Stimulated activated CD8-positive, alpha-beta memory T cell treated with anti-CD3 and anti-CD28 coated beads, Interleukin-7, amount 100 ng/mL, for 4 hours (primary cell): ENCODE measurements at regions not wholly inside any gene's neighbourhood (a gene's known extent, or its start where the extent isn't known, plus 50 kb on each side); places are given as distances from the start of the nearest gene placed in this dataset.

Source experiments
- DNase-seq, 2 donors: peaks; one replicate each; pipeline ENCODE4 v3.0.0-alpha.2; 2020; ENCODE audit warnings: low read depth in 2 of 2

DNA sequence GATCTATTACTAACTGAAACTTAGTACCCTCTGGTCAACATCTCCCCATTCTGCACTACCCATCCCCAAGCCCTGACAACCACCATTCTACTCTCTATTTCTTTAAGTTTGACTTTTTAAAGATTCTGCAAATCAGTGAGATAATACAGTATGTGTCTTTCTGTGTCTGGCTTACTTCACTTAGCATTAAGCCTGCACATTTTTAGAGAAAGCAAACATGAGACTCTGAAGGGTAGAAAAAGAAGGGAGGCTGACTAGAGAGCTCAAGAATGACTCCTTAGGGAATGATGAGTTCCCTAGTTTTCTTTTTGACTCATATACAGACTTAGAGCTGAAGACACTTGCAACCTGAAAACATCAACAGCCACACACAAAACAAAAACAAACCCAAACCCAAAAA is 311.3 kb downstream of the SQOR start:
- no peak for DNase-seq

DNA sequence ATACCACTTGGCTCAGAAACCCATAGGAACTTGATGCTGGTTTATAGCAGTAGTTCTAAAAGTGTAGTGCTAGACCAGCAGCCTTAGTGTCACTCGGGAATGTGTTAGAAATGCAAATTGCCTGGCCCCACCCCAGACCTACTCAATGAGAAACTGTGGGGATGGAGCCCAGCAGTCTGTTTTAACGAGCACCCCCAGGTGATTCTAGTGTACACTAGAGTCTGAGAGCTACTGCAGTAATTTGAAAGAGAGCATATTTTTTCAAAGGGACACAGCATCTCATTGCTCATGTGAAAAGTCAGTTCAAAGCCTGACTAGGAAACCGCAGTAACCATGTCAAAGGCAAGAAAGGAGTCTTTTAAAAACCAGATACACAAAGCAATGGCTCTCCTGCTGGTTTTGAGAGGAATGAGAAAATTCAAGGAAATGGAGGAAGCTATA is 313.4 kb downstream of the SQOR start:
- DNase-seq: no peak

DNA sequence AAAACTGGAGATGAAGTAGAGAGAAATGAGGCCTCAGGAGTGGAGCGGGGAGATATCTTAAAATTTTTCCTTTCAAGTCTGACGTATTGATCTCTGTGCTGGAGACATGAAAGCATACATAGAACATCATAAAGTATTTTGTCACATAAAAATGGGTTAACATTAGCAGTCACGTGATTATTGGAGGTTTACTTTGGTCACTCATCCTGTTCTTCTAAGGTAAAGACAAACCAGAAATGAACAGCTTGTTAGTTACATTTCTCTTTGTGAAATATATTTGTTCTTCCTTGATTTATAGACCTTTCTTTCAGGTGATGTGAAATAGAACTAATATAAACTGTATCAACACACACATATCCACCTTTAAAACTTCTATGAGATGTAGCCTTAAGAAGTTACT is 324.1 kb downstream of the SQOR start:
- DNase-seq: no peak

DNA sequence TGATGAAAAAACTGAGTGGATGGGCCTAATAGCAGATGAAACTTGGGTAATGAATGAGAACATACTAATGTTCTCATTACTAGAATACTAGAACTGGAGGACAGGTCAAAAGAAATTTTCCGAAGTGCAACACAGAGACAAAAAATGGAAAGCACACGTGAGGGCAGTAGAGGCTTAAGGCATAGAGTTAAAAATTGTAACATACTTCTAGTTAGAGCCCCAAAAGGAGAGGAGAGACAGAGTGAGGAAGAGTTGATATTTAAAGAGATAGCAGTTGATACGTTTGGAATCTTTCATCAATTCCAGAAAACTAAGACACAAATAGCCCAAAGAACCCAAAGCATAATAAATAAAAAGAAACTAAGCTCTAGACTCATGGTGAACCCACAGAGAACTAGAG is 327.9 kb downstream of the SQOR start:
- no peak for DNase-seq

DNA sequence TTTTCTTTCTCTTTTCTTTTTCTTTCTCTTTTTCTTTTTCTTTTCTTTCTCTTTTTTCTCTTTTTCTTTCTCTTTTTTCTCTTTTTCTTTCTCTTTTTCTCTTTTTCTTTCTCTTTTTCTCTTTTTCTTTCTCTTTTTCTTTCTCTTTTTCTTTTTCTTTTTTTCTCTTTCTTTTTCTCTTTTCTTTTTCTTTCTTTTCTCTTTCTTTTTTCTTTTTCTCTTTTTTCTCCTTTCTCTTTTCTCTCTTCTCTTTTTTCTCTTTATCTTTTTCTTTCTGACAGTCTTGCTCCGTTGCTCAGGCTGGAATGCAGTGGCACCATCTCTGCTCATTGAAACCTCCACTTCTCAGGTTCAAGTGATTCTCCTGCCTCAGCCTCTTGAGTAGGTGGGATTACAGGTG is 335.7 kb downstream of the SQOR start:
- DNase-seq: no peak

DNA sequence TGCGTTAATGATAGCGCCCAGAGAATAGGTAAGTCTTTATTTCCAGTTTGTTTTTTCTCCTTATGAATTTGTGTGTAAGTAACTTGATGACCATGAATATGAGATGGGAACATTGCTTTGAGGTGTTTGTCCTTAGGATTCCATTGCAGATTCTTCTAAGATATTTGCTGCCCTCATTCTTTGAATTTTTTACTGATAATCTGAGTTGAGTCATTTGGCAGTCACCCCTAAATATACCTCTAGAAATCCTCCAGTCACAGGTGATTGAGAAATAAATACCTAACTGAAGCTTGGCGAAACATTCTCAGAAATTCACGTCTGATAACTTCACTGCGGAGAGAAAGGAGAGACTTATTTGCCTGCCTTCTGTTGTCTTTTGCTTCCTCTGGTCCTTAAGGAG is 345.5 kb downstream of the SQOR start:
- DNase-seq: no peak

DNA sequence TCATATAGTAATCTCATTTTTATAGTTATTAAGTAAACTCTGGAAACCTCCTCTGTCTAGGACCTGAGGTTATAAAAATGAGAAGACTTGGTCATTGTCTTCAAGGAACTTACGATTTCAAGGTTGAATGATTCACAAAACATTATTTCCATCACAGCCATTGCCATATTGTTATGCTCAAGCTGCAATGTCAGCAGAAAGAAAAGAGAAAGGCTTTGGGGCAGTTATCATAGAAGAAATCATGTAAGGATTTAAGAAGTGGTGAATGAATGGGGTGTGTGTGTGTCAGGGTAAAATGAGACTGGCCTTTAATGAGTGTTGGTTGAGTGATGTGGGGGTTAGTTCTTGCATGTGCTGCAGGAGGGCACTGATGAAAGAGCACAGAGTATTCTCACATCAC is 346.8 kb downstream of the SQOR start:
- no peak for DNase-seq

DNA sequence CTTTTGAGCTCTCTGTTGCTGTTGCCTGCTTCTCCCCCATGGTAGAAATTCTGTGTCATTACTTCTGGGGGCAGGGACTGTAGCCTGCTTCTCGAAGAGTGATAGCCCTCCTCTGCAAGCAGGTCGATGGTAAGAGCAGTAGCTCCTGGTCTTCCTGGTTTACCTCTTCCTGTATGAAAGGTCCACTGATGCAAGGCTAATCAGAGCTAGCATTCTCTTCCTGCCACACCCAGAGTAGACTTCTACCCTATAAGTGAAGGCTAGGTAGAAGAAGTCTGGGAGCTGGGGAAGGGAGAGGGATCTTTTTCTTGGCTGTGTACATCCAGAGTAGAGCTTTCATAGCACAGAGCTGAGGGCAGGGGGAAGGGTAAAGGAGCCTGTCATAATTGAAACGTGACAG is 357.0 kb downstream of the SQOR start:
- no peak for DNase-seq

DNA sequence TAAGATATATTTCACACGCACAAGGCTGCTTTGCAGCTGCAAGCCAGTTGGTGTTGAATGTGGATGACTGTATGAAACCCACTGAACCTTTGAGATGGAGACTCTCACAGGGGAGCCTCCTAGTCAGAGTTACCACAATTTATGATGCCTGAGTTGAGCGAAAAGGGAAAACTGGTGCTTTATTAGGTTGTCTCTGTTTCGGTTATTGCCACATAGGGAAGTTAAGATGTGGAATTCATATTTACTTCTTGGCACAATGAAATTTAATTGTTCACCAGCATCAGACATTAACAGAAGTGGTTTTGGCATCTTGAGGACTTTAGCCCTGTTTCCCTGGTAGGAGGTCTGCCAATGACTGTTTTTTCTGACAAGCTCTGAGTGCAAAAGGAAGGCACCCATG is 358.2 kb downstream of the SQOR start:
- no peak for DNase-seq

- DNase-seq: no peak
Measured at GRCh38 chr15:45993508-45993907, 358.7 kb downstream of the SQOR start.

- no peak for DNase-seq
Measured at GRCh38 chr15:45995800-45996199, 361.0 kb downstream of the SQOR start.

- no peak for DNase-seq
Measured at GRCh38 chr15:46014532-46014931, 379.7 kb downstream of the SQOR start.

DNA sequence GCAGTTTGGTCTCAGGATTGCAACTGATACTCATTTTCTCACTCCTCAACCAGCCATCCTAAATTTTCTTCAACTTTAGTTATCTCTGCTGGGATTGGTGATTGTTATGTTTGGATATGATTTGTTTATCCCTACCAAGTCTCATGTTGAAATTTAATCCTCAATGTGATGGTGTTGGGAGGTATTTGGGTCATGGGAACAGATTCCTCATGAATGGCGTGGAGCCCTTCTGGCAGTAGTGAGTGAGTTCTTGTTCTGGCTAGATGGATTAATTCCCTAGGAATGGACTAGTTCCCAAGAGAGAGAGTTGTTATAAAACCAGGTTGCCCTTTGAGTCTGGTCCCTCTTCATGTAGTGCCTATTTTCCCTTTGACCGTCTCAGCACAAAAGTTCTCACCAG is 399.9 kb downstream of the SQOR start:
- no peak for DNase-seq

DNA sequence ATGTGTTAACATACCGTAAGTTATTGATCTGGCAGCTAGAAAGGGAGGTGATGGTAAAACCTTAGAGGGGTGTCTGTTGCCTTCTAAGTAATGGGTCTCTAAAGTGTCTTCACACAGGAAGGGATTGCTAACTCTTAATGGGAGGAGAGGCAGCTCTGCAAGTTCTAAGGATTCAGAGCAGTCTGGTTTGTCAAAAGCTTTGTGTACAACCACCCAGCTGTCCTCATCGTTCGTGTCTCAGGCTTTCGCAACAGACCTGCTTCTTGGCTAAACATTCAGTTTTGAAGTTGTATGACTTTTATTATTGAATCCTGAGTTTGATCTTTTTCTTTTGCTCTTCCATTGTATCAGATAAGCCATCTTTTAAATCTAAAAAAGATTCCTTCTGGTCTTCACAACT is 404.9 kb downstream of the SQOR start:
- no peak for DNase-seq

DNA sequence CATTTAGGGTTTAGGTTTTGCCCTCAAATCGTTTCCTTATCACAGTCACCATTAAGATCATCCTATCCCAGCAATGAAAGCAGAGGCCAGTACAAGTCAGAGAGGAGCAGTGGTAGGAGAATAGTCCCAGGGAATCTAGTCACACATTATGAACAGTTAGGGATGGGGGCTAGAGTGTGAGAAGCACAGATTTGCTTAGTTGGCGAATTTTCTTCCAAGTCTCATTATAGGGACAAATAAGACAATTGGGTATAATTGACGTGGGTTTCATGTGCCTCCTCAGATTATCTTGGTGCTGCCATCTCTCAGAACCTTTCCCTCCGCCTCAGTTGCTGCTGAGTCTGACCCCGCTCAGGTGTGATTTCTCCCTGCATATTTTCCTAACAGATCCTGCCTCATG is 407.1 kb downstream of the SQOR start:
- no peak for DNase-seq

DNA sequence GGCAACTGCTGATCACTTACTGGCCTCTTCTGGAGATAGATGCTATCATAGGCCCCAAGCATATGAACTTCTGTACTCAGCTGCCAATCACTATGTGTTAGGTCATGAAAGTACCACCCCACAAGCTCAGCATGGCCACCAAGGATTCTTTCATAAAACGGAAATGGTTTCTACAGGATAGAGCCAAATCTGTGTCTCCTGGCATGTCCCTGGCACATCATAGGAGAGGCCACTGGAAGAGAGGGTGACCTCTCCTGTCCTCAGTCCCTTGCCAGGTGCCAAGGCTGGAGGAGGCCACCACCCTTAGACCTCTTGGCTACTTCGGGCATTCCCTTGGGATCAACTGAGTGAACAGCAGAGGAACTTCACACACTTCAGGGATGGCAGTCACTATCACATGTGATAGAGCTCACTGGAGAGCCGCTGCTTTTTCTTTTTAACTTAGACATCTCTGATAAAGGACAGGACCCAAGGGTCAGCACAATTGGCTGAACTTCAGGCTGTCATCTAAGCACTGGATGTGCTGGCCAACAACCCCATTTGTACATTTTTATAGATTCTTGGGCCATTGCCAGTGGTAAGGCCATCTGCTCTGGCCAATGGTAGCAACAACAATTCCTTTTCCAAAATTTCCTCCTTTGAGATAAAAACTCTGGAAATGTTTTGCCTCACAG is 425.2 kb downstream of the SQOR start:
- DNase-seq: no peak

- no peak for DNase-seq
Measured at GRCh38 chr15:46061002-46061401, 426.2 kb downstream of the SQOR start.

- DNase-seq: no peak
Measured at GRCh38 chr15:46077220-46077619, 442.4 kb downstream of the SQOR start.

DNA sequence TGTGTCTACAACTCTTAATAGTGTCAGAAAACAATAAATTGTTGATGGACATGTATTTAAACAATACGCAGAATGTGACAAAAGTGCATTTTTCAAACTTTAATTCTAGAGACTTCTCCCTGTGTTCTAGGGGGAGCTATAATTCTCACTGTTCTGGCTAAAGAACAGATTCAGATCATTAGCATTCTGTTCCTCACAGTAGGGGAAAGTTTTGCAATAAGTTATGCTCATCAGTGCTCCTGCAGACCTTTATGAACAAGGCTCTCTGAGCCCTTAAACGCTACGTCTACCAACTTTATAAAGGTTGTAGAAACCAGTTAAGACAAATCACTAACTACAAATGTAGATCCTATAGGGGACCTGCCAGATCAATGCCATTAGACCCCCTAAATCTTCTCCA is 444.2 kb downstream of the SQOR start:
- DNase-seq: no peak

GRCh38 chr15:46080016-46080415 is 445.2 kb downstream of the SQOR start:
- no peak for DNase-seq

- DNase-seq: no peak
Measured at GRCh38 chr15:46088486-46089445, 453.9 kb downstream of the SQOR start.

DNA sequence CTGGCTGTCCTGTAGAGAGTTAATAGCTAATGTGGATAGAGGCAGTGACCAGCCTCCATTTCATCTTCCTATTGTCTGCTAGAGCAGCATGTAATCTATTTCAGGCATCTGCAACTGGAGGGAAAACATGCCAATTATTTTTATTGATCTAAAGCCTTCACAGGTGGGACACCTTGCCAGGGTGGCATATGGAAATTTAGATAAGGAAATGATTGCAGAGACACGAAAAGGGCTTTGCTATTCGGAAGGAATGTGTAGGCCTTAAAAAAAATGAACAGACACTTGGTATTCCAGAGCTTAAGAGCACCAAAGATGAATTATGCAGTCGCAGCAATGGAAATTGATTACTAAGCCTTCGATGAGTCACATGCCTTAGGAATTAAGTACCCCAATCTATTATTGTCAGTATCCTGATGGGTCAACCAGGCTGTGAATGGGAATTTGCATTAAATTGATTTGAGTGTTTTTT is 454.7 kb downstream of the SQOR start:
- DNase-seq: no peak

GRCh38 chr15:46091860-46092450 is 457.1 kb downstream of the SQOR start:
- no peak for DNase-seq
